GM21381 (cell line): ENCODE measurements at regions not wholly inside any gene's neighbourhood (a gene's known extent, or its start where the extent isn't known, plus 50 kb on each side); places are given as distances from the start of the nearest gene placed in this dataset.
"Not testable (repeated sequence)": the region's sequence is repeated elsewhere in the genome, so short reads cannot be mapped to it uniquely, and the experiment has no call there.

ENCODE experiments used
- ATAC-seq: cut with Tn5 transposase; IDR thresholded peaks from one replicate; pipeline ENCODE4 v1.9.1; 2021; ENCODE audit warnings: mild to moderate bottlenecking, moderate library complexity; ENCODE audit not compliant: unreplicated experiment

DNA sequence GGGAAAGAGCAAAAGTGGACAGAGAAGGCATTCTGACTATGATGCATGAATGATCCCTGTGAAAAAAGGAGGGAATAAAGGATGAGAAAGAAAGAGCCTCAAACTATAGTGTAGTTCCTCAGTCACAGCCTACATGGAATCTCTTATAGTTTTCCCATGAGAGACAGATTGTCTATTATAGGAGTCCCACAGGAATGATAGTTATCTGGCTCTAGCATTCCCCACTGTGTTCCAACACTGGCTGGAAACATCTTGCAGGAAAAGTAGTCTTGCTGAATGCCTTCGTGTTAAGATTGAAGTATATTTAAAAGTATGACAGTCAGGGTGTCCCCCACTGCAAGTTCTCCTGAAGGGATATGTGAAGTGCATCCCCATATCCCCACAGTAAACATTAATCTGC, 641.5 kb upstream of the NECTIN3 start:
- no peak for ATAC-seq

DNA sequence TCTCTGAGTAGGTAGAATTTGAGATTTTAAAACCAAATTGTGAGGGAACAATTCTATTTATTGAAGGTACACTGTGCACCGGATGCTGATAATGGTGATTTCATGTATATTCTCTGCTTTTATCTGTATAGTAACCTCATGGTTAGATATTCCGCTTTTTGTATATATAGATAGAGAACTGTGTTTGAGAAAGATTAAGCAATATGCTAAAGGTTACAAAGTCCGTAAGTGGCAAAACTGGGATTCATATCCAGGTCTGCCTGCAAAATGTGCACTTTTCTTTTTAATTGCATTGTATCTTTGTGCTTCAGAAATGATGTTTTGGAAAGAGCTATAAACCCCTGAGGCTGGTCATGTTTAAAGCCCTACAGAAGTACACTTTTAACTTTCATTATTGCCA, 635.4 kb upstream of the NECTIN3 start:
- ATAC-seq = no peak

DNA sequence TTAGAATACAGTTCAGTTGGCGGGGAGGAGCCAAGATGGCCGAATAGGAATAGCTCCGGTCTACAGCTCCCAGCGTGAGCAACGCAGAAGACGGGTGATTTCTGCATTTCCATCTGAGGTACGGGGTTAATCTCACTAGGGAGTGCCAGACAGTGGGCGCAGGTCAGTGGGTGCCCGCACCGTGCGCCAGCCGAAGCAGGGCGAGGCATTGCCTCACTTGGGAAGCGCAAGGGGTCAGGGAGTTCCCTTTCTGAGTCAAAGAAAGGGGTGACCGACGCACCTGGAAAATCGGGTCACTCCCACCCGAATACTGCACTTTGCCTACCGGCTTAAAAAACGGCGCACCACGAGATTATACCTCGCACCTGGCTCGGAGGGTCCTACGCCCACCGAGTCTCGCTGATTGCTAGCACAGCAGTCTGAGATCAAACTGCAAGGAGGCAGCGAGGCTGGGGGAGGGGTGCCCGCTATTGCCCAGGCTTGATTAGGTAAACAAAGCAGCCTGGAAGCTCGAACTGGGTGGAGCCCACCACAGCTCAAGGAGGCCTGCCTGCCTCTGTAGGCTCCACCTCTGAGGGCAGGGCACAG, 631.5 kb upstream of the NECTIN3 start:
- ATAC-seq = not testable (repeated sequence)

DNA sequence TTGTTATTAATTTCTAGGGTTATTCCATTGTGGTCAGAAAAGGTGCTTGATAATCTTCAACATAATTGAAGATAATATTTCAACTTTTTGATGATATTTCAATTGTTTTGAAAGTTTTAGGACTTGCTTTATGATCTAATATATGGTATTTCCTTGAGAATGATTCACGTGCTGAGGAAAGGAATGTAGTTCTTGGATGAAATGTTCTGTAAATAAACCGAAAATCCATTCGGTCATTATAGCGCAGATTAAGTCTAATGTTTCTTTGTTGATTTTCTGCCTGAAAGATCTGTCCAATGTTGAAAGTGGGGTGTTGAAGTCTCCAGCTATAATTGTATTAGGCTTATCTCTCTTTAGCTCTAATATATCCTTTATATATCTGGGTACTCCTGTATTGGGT, 617.5 kb upstream of the NECTIN3 start:
- no peak for ATAC-seq

DNA sequence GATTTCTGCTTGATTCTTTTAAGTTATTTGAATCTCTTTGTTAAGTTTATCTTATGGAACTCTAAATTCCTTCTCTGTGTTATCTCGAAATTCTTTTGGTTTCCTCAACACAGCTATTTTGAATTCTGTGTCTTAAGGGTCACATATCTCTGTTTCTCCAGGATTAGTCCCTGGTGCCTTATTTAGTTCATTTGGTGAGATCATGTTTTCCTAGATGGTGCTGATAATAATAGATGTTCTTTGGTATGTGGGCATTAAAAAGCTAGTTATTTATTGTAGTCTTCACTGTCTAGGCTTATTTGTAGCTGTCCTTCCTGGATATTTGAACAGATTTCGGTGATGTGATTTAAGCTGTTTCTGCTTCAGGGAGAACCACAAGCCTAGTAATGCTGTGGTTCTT, 615.6 kb upstream of the NECTIN3 start:
- no peak for ATAC-seq

DNA sequence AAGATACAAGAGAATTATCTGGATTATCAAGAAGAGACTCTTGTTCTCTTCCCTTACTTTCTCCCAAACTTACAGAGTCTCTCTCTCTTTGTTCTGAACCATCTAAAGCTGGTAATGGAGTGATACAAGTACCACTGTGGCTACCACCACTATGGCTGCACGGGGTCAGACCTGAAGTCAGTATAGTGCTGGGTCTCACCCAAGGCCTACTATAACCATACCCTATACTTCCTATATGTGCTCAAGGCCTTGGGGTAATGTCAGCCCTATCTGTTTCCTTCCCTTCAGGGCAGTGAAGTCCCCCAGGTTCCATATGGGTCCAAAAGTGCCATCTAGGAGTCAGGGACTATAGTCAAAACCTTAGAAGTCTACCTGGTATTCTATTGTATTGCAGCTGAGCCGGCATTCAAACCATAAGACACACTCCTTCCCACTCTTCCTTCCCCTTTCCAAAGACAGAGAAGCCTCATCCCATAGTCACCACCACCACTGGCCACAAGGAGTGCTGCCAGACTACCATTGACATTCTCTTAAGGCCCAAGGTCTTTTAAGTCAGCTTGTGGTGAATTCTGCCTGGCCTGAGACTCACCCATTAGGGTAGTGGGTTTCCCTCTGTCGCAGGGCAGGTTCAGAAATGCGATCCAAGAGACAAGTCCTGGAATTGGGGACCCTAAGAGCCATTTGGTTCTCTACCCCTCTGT, 615.0 kb upstream of the NECTIN3 start:
- no peak for ATAC-seq

DNA sequence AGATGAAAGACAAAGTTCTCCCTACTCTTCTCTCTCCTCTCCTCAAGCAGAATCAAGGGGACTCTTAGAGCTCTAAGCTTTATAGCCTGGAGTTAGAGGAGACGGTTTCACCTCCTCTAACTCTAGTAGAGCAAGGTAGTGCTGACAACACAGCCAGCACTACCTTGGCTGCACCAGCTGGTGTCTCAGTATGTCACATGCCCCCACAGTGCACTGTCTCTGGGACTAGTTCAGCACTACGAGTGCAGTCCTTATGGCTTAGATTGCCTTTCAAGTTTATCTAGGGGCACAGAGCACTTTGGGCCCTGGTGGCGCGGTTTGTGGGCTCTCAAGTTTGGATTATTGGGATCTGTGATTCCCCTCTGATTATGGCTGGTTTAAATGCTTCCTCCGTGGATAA, 614.1 kb upstream of the NECTIN3 start:
- no peak for ATAC-seq

DNA sequence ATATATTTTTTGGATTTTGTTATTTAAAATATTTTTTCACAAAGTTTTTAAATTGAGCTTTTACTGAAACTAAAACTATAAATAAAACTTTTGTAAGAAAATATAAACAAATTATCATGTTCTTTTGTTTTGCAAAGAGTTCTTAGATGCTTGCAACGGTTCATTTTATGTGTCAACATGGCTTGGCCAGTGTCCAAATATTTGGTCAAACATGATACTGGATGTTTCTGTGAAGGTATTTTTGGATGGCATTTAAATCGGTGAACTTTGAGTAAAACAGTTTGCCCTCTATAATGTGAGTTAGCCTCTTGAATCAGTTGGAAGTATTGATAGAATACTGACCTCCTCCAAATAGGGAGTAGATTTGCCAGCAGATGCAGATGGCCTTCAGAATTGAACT, 612.6 kb upstream of the NECTIN3 start:
- no peak for ATAC-seq

DNA sequence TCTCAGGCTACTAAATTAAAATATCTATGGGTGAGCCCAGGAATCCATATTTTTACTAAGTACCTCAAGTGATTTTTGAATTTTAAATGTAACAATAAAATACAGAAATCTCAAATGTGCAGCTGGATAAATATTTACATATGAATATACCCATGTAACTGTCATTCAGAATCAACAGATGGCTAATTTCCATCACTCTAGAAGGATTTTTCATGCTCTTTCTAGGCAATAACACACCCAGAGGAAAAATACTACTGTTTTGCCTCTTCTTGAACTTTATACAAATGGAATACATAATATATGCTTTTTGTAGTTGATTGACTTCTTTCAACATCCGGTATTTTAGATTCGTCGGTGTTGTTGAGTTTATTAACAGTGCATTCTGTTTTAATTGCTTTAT, 601.3 kb upstream of the NECTIN3 start:
- no peak for ATAC-seq

DNA sequence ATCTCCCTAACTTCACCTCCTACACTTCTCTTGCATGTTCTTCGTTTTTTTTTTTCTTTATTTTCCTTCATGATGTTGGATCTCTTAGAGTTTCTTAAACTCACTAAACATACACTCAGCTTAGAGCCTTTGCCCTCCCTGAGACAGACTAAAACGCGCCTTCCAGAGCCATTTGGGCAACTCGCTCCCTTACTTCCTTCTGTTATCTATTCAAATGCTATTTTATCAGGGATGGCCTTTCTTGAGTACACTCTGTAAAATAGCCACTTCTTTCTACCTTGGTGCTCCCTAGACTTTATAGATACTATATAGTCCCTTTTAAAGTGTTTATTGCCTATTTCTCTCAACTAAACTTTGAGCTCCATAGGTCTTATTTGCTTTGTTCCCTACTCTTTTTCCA, 598.2 kb upstream of the NECTIN3 start:
- ATAC-seq = no peak

DNA sequence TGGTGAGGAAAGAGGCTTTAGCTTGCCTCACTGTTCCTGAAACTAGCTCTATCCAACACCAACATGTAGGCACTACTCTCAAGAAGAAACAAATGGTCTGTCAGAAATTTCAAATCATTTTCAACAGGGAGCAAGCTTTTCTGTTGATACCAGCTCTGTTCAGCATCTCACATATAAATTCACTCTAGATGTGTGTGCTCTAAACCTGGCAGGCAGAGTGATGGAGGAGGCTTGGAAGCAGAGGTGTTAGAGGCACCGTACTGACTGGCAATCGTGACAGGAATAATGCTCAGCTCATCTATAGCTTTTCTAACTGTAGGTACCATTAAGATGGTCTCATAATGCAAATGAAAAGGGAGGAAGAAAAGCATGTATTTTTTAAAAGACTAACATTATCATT, 597.2 kb upstream of the NECTIN3 start:
- no peak for ATAC-seq

DNA sequence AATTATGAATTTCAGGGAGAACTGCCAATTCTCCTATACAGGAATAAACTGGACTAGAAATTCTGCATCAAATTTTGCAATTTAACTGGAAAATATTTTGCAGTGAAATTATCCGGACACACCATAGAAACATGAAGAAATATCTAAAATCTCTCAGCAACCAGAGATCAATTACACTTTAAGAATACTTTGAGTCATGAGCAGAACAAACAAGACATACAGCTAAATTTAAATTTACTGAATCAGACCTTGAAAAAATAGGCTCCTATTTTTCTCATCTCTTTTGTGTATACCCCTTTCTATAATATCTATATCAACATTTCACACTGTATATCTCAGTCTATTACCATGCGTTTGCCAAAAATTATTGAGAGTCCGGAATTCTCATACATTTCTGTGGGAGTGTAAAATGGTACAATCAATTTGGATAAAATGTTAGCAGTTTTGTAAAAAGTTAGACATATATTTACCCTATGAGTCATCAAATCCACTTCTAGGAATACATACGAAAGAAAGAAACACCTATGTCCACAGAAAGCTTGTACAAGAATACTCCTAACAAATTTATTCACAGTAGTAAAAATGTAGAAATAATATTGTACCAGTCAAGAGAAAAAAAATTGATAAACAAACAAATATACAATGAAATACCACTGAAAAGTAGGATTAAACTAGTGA, 593.1 kb upstream of the NECTIN3 start:
- ATAC-seq = no peak

DNA sequence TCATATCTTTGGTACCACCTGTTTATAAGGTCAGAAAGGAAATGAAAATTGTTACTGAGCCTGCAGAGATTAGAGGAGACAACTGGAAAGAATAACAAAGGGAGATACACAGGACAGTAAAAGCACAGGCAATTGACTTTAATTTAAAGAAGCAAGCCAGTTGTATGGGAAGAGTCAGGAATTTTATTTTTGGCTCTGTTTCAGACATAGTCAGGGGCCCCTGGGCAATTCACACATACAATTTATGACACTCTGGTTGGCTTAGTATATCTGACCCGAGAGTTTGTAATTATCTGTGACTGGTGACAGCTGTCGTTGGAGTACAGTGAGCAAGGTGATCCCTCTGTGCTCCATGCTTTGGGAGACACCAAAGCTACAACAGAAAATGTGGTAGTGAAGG, 591.9 kb upstream of the NECTIN3 start:
- ATAC-seq = no peak

DNA sequence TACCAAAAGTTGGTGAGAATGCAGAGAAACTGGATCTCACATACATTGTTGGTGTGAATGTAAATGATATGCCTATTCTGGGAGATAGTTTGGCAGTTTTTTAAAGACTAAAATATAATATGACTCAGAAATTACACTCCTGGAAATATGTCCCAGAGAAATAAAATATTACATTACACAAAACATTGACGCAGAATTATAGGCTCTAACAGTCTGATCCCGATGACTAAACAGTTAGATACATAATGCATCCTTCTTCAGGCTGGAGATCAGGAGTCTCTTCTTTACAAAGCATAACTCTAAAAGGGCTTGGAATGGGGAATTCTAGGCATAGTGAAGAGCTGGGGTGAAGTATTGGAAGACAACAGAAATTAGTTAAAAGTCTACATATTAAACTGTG, 586.2 kb upstream of the NECTIN3 start:
- no peak for ATAC-seq

DNA sequence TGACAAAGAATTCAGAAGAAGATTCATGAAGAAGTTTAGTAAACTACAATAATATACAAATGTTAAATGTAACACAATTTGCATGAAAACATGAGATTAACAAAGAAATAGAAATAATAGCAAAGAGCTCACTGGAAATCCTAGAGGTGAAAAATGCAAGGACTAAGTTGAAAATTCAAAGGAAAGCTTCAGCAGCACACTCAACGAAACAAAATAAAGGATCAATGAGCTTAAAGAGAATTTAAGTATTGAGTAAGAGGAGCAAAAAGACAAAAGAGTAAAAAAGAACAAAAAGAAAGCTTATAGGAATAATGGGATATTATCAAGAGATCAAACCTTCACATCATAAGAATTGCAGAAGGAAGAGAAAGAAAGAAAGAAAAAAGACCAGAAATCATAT, 583.8 kb upstream of the NECTIN3 start:
- no peak for ATAC-seq

DNA sequence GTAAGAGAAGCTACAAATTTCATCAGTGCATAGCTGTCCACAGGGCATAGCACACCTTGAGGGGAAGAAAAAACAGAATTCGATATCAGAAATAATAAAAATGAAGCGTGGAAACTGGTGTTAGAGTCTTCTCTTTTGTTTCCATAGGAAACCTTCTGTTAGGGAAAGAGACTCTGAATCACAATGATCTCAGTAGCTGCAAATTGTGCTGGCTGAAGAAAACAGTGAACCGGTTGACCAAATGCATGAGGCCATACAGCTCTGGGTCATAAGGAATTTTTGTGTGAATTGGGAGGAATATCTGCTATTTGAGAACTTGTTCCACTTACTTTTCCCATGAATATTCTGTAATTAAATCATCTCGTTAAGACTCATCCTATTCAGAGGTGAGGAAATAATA, 580.2 kb upstream of the NECTIN3 start:
- no peak for ATAC-seq

DNA sequence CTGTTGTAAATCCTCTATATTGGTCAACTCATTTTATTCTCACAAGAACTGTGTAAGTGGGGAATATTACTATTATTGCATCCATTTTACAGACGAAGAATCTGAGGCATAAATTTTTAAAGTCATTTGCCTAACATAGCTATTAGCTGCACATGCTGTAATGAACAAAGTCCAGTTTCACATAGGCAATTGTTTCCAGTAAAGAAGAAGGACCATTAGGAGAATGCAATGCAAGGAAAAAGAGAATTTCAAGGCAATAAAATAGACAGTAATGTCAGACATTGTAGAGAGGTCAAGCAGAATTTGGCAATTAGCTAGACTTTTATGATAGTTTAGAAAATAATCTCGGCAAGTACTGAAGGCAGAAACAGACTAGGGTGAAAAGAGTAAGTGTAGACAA, 578.7 kb upstream of the NECTIN3 start:
- no peak for ATAC-seq

DNA sequence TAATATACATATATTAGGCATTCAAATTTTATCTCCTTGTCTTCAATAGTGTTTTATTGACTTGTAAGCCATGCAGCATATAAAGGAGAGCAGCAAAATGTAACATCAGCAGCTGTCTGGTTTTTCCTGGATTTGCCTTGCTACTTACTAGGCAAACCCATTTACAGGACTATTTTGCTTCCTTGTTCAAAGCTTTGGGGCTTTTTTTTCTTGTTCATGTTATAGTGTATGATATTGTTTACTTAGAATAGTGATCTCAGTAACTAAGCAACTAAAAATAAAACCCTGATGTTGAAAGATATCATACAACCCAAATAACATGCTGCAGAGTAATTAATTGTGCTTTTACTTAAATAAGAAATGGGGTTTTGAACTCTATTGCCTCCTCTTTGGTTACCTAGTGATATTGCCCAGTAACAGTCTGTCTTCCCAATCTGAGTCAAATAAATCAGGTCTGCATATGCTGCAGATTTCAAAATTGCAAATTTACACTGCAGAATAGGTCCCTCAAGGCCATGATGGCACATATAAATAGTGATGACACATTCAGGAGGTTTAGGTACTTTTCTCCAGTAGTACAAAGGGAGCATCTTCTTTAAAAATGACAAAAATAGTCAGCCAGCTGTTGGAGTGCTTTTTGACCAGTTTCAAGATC, 578.1 kb upstream of the NECTIN3 start:
- ATAC-seq = no peak

DNA sequence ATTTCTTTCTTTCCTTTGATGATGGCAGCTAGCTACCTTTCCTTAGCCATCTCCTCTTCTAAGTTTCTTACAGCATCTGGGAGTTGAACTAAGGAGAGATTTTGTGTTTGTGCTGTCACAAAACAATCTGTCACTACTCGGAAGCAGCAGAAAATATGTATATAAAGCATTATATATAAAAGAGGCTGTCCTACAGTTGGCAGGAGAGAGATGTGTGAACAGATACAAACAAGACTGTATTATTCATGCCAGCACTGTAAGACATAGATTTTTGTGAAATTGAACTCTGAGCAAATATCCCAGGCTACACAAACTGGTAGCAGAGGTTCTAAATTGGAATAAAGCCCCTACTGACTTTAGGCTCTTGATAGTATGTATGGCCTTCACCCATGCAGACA, 577.5 kb upstream of the NECTIN3 start:
- no peak for ATAC-seq

DNA sequence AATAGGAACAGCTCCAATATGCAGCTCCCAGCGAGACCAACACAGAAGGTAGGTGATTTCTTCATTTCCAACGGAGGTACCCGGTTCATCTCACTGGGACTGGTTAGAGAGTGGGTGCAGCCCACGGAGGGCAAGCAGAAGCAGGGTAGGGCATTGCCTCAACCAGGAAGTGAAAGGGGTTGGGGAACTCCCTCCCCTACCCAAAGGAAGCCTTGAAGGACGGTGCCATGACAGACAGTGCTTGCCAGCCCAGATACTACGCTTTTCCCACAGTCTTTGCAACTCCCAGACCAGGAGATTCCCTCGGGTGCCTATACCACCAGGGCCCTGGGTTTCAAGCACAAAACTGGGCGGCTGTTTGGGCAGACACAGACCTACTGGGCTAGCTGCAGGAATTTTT, 576.9 kb upstream of the NECTIN3 start:
- no peak for ATAC-seq

DNA sequence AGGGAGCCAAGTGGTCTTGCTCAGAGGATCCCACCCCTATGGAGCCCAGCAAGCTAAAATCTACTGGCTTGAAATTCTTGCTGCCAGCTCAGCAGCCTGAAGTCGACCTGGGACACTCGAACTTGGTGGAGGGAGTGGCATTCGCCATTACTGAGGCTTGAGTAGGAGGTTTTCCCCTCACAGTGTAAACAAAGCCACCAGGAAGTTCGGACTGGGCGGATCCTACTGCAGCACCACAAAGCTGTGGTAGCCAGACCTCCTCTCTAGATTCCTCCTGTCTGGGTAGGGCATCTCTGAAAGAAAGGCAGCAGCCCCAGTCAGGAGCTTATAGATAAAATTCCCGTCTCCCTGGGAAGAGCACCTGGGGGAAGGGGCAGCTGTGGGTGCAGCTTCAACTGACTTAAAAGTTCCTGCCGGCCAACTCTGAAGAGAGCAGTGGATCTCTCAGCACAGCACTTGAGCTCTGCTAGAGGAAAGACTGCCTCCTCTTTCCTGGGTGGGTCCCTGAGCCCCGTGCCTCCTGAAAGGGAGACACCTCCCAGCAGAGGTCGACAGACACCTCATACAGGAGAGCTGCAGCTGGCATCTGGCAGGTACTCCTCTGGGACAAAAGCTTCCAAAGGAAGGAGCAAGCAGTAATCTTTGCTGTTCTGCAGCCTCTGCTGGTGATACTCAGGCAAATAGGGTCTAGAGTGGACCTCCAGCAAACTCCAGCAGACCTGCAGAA, 576.3 kb upstream of the NECTIN3 start:
- ATAC-seq = no peak
